GM12878 (cell line): ENCODE measurements at regions not wholly inside any gene's neighbourhood (a gene's known extent, or its start where the extent isn't known, plus 50 kb on each side); places are given as distances from the start of the nearest gene placed in this dataset.

Experiments
- ATAC-seq: fragments of 200-7000 bp; cut with Tn5 transposase; 3 replicates; pipeline ENCODE4 v1.9.1; 2020; ENCODE audit warnings: mild to moderate bottlenecking, moderate library complexity
- BruUV-seq: library from RNA; stranded (reverse); fragments of 400-500 nt; replicated peaks from 2 replicates; lab custom pipeline; 2021; lab: Mats Ljungman, UMichigan
- CTCF ChIA-PET: fragments of 300-600 bp; sonication (Branson Sonifier 250); formaldehyde crosslinking; extraction: SDS; loops from one replicate; lab custom pipeline; 2021; ENCODE audit warnings: inconsistent platforms; lab: Yijun Ruan, JAX
- POLR2A ChIA-PET: fragments of 350-600 bp; formaldehyde crosslinking; extraction: SDS; loops from one replicate; lab custom pipeline; 2021; ENCODE audit warnings: inconsistent platforms; lab: Charles Lee
- RAD21 ChIA-PET: fragments of 300-600 bp; sonication (Branson Sonifier 250); formaldehyde crosslinking; loops from one replicate; lab custom pipeline; 2023; ENCODE audit warnings: antibody characterized with exemption; ENCODE audit not compliant: unreplicated experiment; lab: Charles Lee
- SMC1A ChIA-PET: fragments of 300-600 bp; sonication (Branson Sonifier 250); formaldehyde crosslinking; loops from one replicate; lab custom pipeline; 2023; ENCODE audit not compliant: unreplicated experiment, uncharacterized antibody; lab: Charles Lee
- DNase-seq: peaks from one replicate; pipeline ENCODE4 v3.0.0-alpha.2; 2011; ENCODE audit warnings: low read depth, low spot score
- FAIRE-seq: peaks from 3 replicates; lab custom pipeline; 2011; peaks lifted over from hg19 to GRCh38; lab: Jason Lieb, UNC
- H2AFZ ChIP-seq: 2 replicates; pipeline ENCODE4 v1.6.0; 2011; ENCODE audit warnings: low read depth, low read length, control low read depth; ENCODE audit not compliant: control insufficient read depth
- H3K27ac ChIP-seq: 2 replicates; pipeline ENCODE4 v1.5.1; 2011; ENCODE audit warnings: control low read depth; ENCODE audit not compliant: control insufficient read depth, insufficient read depth
- H3K27me3 ChIP-seq, 2 experiments: replicated peaks in 1 of 2; 2 replicates each; pipeline versions ENCODE4 v1.6.0 to v1.6.1; 2011; ENCODE audit warnings: low read length in 1 of 2; ENCODE audit not compliant: control insufficient read depth in 2 of 2, insufficient read depth in 2 of 2
- H3K36me3 ChIP-seq, 2 experiments: 2 replicates each; pipeline ENCODE4 v1.5.1; 2011; ENCODE audit warnings: low read length in 1 of 2; ENCODE audit not compliant: control insufficient read depth in 2 of 2, insufficient read depth in 2 of 2
- H3K4me1 ChIP-seq: 2 replicates; pipeline ENCODE4 v1.6.1; 2011; ENCODE audit warnings: mild to moderate bottlenecking, low read length, moderate library complexity, mixed read lengths; ENCODE audit not compliant: control insufficient read depth, insufficient read depth
- H3K4me2 ChIP-seq: 2 replicates; pipeline ENCODE4 v1.6.0; 2011; ENCODE audit warnings: control low read depth; ENCODE audit not compliant: control insufficient read depth, insufficient read depth
- H3K4me3 ChIP-seq: fragments of 200-600 bp; sonication (generic); 2 replicates; pipeline ENCODE4 v1.5.1; 2016
- H3K79me2 ChIP-seq: 2 replicates; pipeline ENCODE4 v1.6.0; 2011; ENCODE audit warnings: low read length; ENCODE audit not compliant: control insufficient read depth, insufficient read depth
- H3K9ac ChIP-seq: 2 replicates; pipeline ENCODE4 v1.8.0; 2011; ENCODE audit warnings: low read length, control low read depth, mixed read lengths; ENCODE audit not compliant: control insufficient read depth, insufficient read depth
- H3K9me3 ChIP-seq: replicated peaks from 3 replicates; pipeline ENCODE4 v1.5.1; 2011; ENCODE audit warnings: mild to moderate bottlenecking, low read length; ENCODE audit not compliant: control insufficient read depth, insufficient read depth
- H4K20me1 ChIP-seq: 2 replicates; pipeline ENCODE4 v1.6.0; 2011; ENCODE audit not compliant: control insufficient read depth, insufficient read depth
- BMI1 ChIP-seq: fragments of 450-650 bp; IDR thresholded peaks from 2 replicates; pipeline ENCODE4 v1.6.1; 2016; ENCODE audit warnings: mild to moderate bottlenecking, moderate library complexity, borderline replicate concordance
- BRCA1 ChIP-seq: IDR thresholded peaks from 2 replicates; pipeline ENCODE4 v1.6.1; 2011; ENCODE audit warnings: low read depth, low read length, improper control_type of control experiment
- CEBPB ChIP-seq, 2 experiments: fragments of 150-350 bp in 1 of 2; IDR thresholded peaks; 2 replicates each; pipeline ENCODE4 v1.6.1; 2012 to 2014; ENCODE audit warnings: low read depth in 2 of 2, low read length in 2 of 2, borderline replicate concordance in 1 of 2, inconsistent platforms in 1 of 2
- NFIC ChIP-seq: IDR thresholded peaks from 2 replicates; pipeline ENCODE4 v1.6.1; 2012; ENCODE audit warnings: low read depth, mild to moderate bottlenecking, inconsistent platforms, low read length, moderate library complexity
- NFYB ChIP-seq: IDR thresholded peaks from 2 replicates; pipeline ENCODE4 v1.6.1; 2011; ENCODE audit warnings: low read depth, mild to moderate bottlenecking, low read length, improper control_type of control experiment, moderate library complexity; ENCODE audit not compliant: insufficient read depth
- RBBP5 ChIP-seq: fragments of 200-600 bp; sonication (generic); conservative IDR thresholded peaks from 2 replicates; pipeline ENCODE4 v1.6.1; 2016
- RCOR1 ChIP-seq: conservative IDR thresholded peaks from 2 replicates; pipeline ENCODE4 v1.6.1; 2012; ENCODE audit warnings: low read depth, low read length, improper control_type of control experiment
- RFX5 ChIP-seq: IDR thresholded peaks from 2 replicates; pipeline ENCODE4 v1.6.1; 2011; ENCODE audit warnings: low read depth, low read length, improper control_type of control experiment
- SREBF2 ChIP-seq: IDR thresholded peaks from 2 replicates; pipeline ENCODE4 v1.6.1; 2012; ENCODE audit warnings: mild to moderate bottlenecking, low read length
- STAT3 ChIP-seq: IDR thresholded peaks from 2 replicates; pipeline ENCODE4 v1.6.1; 2011; ENCODE audit warnings: low read depth, low read length, improper control_type of control experiment
- TARDBP ChIP-seq: IDR thresholded peaks from 2 replicates; pipeline ENCODE4 v1.6.1; 2016; ENCODE audit warnings: borderline replicate concordance
- ZNF207 ChIP-seq: fragments of 450-650 bp; IDR thresholded peaks from 2 replicates; pipeline ENCODE4 v1.6.1; 2014; ENCODE audit warnings: antibody characterized with exemption, mild to moderate bottlenecking, borderline replicate concordance
- ZNF384 ChIP-seq: IDR thresholded peaks from 2 replicates; pipeline ENCODE4 v1.6.1; 2012; ENCODE audit warnings: low read depth, mild to moderate bottlenecking, low read length, improper control_type of control experiment, borderline replicate concordance
- ZNF622 ChIP-seq: fragments of 450-650 bp; IDR thresholded peaks from 2 replicates; pipeline ENCODE4 v1.6.1; 2017; ENCODE audit warnings: mild to moderate bottlenecking, inconsistent platforms
- WGBS: methylation state at CpG from one replicate; pipeline ENCODE4 v1.1.6; 2016; ENCODE audit warnings: low lambda C conversion rate; ENCODE audit not compliant: insufficient replicate concordance, insufficient coverage; ENCODE audit errors: missing lambda C conversion rate; 5-methylcytosine and 5-hydroxymethylcytosine counted together
- in situ Hi-C: fragments of 300-500 bp; cut with MboI; formaldehyde crosslinking; loops from 9 replicates; pipeline ENCODE4 v1.14.3; 2018; ENCODE audit warnings: mixed read lengths
- intact Hi-C: fragments of 100-400 bp; cut with micrococcal nuclease; formaldehyde crosslinking; loops from one replicate; pipeline ENCODE4 v1.14.2; 2022; ENCODE audit not compliant: unreplicated experiment

GRCh38 chr4:66355328-66355727 lies 685.0 kb upstream of the EPHA5 start:
- Histone ChIP-seq H3K9me3 (no peaks in the 10 kb centered on the region), H3K9ac (no peak overlapping the region), H4K20me1 (no peaks in the 10 kb centered on the region), H3K27me3 (no peaks in the 10 kb centered on the region)
- RAD21 ChIA-PET, result no interaction called here
- SMC1A ChIA-PET, result interaction anchor here (0.6 kb wide), 1 partner anchor 29 kb away, joined by 3 read pairs; no protein-coding TSS in a partner anchor
- BruUV-seq, result no TSS peak
- FAIRE-seq, result no peak
- TF ChIP-seq STAT3 (no peak), BRCA1 (no peak), TARDBP (no peak), RBBP5 (no peak), NFIC (no peak), ZNF207 (no peak), RFX5 (no peak), NFYB (no peak), ZNF622 (no peak), RCOR1 (no peak), CEBPB (IDR thresholded peaks at IDR 0.05; ENCODE audit: borderline replicate concordance in 1 of 2, low read depth in 2 of 2, low read length in 2 of 2) (no peak), SREBF2 (no peak), BMI1 (no peak), ZNF384 (no peak)
- TF ChIP-seq, all 136 proteins: peak for 0
- ATAC-seq, result no peak
- Histone ChIP-seq H3K36me3 (no peaks in the 10 kb centered on the region), H2AFZ (no peak overlapping the region), H3K27ac (no peak overlapping the region), H3K4me3 (no peak overlapping the region), H3K79me2 (no peaks in the 10 kb centered on the region), H3K4me2 (no peak overlapping the region), H3K4me1 (no peaks in the 10 kb centered on the region)
- intact Hi-C loops, result no loop called here
- DNase-seq, result no peak
- in situ Hi-C loops, result no loop called here
- POLR2A ChIA-PET, result no interaction called here
- WGBS, result 0% methylated on average over 2 of the region's 2 CpGs
- CTCF ChIA-PET, result no interaction called here
